ENCODE measurements at regions not wholly inside any gene's neighbourhood (a gene's known extent, or its start where the extent isn't known, plus 50 kb on each side); places are given as distances from the start of the nearest gene placed in this dataset.

DNA sequence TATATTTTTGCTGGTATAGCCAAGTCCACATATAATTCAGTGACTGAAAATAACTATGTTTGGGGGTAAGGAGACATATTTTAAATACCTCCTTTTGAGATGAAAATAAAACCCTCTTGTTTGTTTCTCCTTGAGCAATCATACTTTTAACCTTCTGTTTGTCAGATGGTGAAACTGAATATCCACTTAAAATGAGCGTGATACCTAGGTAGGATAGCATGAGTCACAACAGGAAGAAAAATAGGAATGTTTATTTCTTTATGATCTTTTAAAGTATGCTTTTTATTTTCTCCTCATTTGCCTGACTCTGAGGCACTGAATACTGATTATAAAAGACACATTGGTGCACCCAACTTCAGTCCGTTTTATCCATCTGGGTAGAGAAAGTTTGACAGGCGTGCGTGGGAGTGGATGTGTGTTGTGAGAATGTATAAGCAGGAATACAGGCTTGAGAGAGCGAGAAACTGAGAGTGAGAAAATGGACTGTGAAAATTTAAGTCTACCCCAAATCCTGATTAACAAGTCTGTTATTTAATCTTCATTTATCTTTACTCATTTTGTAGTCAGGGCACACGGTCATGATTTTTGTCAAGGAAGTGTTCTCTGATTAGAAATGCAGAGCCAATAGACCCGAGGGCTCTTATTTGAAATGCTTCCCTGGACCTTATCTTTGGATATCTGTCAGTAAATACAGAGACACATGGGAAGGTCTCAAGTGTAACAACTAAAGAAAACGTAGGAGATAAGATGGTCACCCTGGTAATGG, 62.1 kb upstream of the ANTXR2 start:
- 82% methylated on average over 8 of the region's 8 CpGs; no CpG with 5 or more reads in 1 of the 2 experiments for WGBS, 2 experiments (ENCODE audit: extremely low coverage in 1 of 2, insufficient coverage in 1 of 2, insufficient read length in 1 of 2, insufficient replicate concordance in 2 of 2, low coverage in 1 of 2, low lambda C conversion rate in 2 of 2, missing lambda C conversion rate in 1 of 2)
- no peaks in the 10 kb centered on the region for H3K27me3 ChIP-seq (replicated peaks in 1 of 4; ENCODE audit: control insufficient read depth in 3 of 4, extremely low read depth in 1 of 4, insufficient read depth in 3 of 4, low read length in 3 of 4)
- H3K4ac ChIP-seq (replicated peaks; ENCODE audit: insufficient read length, low read depth, low read length): no peak overlapping the region
- no peak overlapping the region for H2BK15ac ChIP-seq (ENCODE audit: low read length)
- CTCF ChIA-PET (ENCODE audit: partially characterized antibody): no interaction called here
- no peak overlapping the region for H3K56ac ChIP-seq (replicated peaks; ENCODE audit: insufficient read length, low read depth, low read length)
- H3K4me3 ChIP-seq (ENCODE audit: extremely low read depth in 1 of 4, insufficient read depth in 2 of 4, low read depth in 3 of 4, low read length in 4 of 4): no peak overlapping the region
- no peak overlapping the region for H2BK120ac ChIP-seq (replicated peaks; ENCODE audit: low read depth, low read length)
- FAIRE-seq (no peak), DNase-seq (ENCODE audit: low read depth in 1 of 2, low spot score in 2 of 2) (no peak)
- H3K18ac ChIP-seq (ENCODE audit: extremely low read depth, low read length): no peak overlapping the region
- no peaks in the 10 kb centered on the region for H4K20me1 ChIP-seq (replicated peaks in 1 of 2; ENCODE audit: control insufficient read depth in 1 of 2, insufficient read depth in 2 of 2, low read length in 2 of 2)
- H4K91ac ChIP-seq (replicated peaks; ENCODE audit: insufficient read length, low read length): no peak overlapping the region
- no peaks in the 10 kb centered on the region for H3K23me2 ChIP-seq (ENCODE audit: low read depth, low read length)
- peak overlapping the region; percentile 49; the same call in 1 of the 2 replicates for H2AFZ ChIP-seq (ENCODE audit: low read length)
- no peak overlapping the region for H2AK5ac ChIP-seq (ENCODE audit: low read depth, low read length)
- no peak overlapping the region for H4K8ac ChIP-seq (ENCODE audit: extremely low read depth, insufficient read depth, low read length)
- peak overlapping the region; percentile 96 for H3K23ac ChIP-seq (ENCODE audit: insufficient read length)
- no peak overlapping the region for H2BK12ac ChIP-seq (ENCODE audit: low read depth, low read length)
- H3K79me2 ChIP-seq (ENCODE audit: control insufficient read depth in 1 of 2, insufficient read depth in 2 of 2, low read length in 2 of 2): no peaks in the 10 kb centered on the region
- no peak overlapping the region for H3K27ac ChIP-seq (ENCODE audit: low read depth, low read length)
- H3K9ac ChIP-seq (replicated peaks in 1 of 4; ENCODE audit: extremely low read depth in 1 of 4, low read depth in 3 of 4, low read length in 3 of 4): no peak overlapping the region
- POLR2A ChIA-PET (ENCODE audit: partially characterized antibody): no interaction called here
- no peaks in the 10 kb centered on the region for H3K9me3 ChIP-seq (ENCODE audit: insufficient read depth in 2 of 2, low read depth in 1 of 2, low read length in 1 of 2)
- no peaks in the 10 kb centered on the region for H3K36me3 ChIP-seq (ENCODE audit: control insufficient read depth in 2 of 4, insufficient read depth in 4 of 4, low read length in 3 of 4)
- no peak overlapping the region for H3K4me2 ChIP-seq (ENCODE audit: insufficient read depth in 1 of 2, low read depth in 2 of 2, low read length in 2 of 2)
- no peak overlapping the region for H3K14ac ChIP-seq (ENCODE audit: insufficient read length)
- H4K5ac ChIP-seq (ENCODE audit: insufficient read length, low read depth, low read length): no peak overlapping the region
- no peaks in the 10 kb centered on the region for H3K4me1 ChIP-seq (replicated peaks in 1 of 4; ENCODE audit: control insufficient read depth in 3 of 4, insufficient read depth in 4 of 4, low read length in 3 of 4)
- no peak overlapping the region for H2BK5ac ChIP-seq (ENCODE audit: low read depth, low read length)
- H3K79me1 ChIP-seq (ENCODE audit: low read depth, low read length): no peaks in the 10 kb centered on the region
- H2BK20ac ChIP-seq (ENCODE audit: low read length): no peak overlapping the region
- TF ChIP-seq CHD1 (IDR thresholded peaks at IDR 0.05; ENCODE audit: low read depth, low read length): no peak
- TF ChIP-seq TCF12 (IDR thresholded peaks at IDR 0.05; ENCODE audit: low read depth, low read length): no peak
- no peak for TF ChIP-seq SIN3A (conservative IDR thresholded peaks at IDR 0.05 in 1 of 2, IDR thresholded peaks at IDR 0.05 in 1 of 2; ENCODE audit: low read depth in 1 of 2, low read length in 2 of 2)
- TF ChIP-seq SRF (IDR thresholded peaks at IDR 0.05; ENCODE audit: low read depth, low read length): no peak
- TF ChIP-seq SAP30 (IDR thresholded peaks at IDR 0.05; ENCODE audit: insufficient read depth, insufficient replicate concordance, low read length): no peak
